Brain pericyte (primary cell): ENCODE measurements at regions not wholly inside any gene's neighbourhood (a gene's known extent, or its start where the extent isn't known, plus 50 kb on each side); places are given as distances from the start of the nearest gene placed in this dataset.
"Not testable (repeated sequence)": the region's sequence is repeated elsewhere in the genome, so short reads cannot be mapped to it uniquely, and the experiment has no call there.

Source experiments
- DNase-seq: peaks from one replicate; pipeline ENCODE4 v3.0.0-alpha.2; 2012; ENCODE audit warnings: low read depth, low spot score

- no peak for DNase-seq
Observed at GRCh38 chr1:188986745-188987417, 1490.8 kb downstream of the BRINP3 start.

- DNase-seq: no peak
Observed at GRCh38 chr1:188988589-188988988, 1489.1 kb downstream of the BRINP3 start.

- DNase-seq: no peak
Observed at GRCh38 chr1:188991221-188991930, 1486.3 kb downstream of the BRINP3 start.

- no peak for DNase-seq
Observed at GRCh38 chr1:189007824-189008223, 1469.8 kb downstream of the BRINP3 start.

GRCh38 chr1:189021577-189021976 lies 1456.1 kb downstream of the BRINP3 start:
- no peak for DNase-seq

- DNase-seq: no peak
Observed at GRCh38 chr1:189022015-189022414, 1455.6 kb downstream of the BRINP3 start.

- no peak for DNase-seq
Observed at GRCh38 chr1:189027512-189027911, 1450.2 kb downstream of the BRINP3 start.

- no peak for DNase-seq
Observed at GRCh38 chr1:189033169-189033568, 1444.5 kb downstream of the BRINP3 start.

- DNase-seq: no peak
Observed at GRCh38 chr1:189036628-189037027, 1441.0 kb downstream of the BRINP3 start.

GRCh38 chr1:189046127-189046526 lies 1431.5 kb downstream of the BRINP3 start:
- no peak for DNase-seq

GRCh38 chr1:189084811-189085210 lies 1392.9 kb downstream of the BRINP3 start:
- no peak for DNase-seq

GRCh38 chr1:189103956-189104355 lies 1373.7 kb downstream of the BRINP3 start:
- DNase-seq: no peak

GRCh38 chr1:189117072-189117770 lies 1360.4 kb downstream of the BRINP3 start:
- no peak for DNase-seq

- no peak for DNase-seq
Observed at GRCh38 chr1:189121941-189122340, 1355.7 kb downstream of the BRINP3 start.

- no peak for DNase-seq
Observed at GRCh38 chr1:189125694-189126093, 1352.0 kb downstream of the BRINP3 start.

- DNase-seq: no peak
Observed at GRCh38 chr1:189131576-189131975, 1346.1 kb downstream of the BRINP3 start.

- not testable (repeated sequence) for DNase-seq
Observed at GRCh38 chr1:189139748-189140147, 1337.9 kb downstream of the BRINP3 start.

- no peak for DNase-seq
Observed at GRCh38 chr1:189141056-189141455, 1336.6 kb downstream of the BRINP3 start.

GRCh38 chr1:189149547-189150375 lies 1327.9 kb downstream of the BRINP3 start:
- no peak for DNase-seq

- no peak for DNase-seq
Observed at GRCh38 chr1:189150624-189151023, 1327.0 kb downstream of the BRINP3 start.

- DNase-seq: no peak
Observed at GRCh38 chr1:189151361-189151760, 1326.3 kb downstream of the BRINP3 start.

GRCh38 chr1:189152685-189153084 lies 1325.0 kb downstream of the BRINP3 start:
- no peak for DNase-seq
